ENCODE measurements at regions not wholly inside any gene's neighbourhood (a gene's known extent, or its start where the extent isn't known, plus 50 kb on each side); places are given as distances from the start of the nearest gene placed in this dataset.

DNA sequence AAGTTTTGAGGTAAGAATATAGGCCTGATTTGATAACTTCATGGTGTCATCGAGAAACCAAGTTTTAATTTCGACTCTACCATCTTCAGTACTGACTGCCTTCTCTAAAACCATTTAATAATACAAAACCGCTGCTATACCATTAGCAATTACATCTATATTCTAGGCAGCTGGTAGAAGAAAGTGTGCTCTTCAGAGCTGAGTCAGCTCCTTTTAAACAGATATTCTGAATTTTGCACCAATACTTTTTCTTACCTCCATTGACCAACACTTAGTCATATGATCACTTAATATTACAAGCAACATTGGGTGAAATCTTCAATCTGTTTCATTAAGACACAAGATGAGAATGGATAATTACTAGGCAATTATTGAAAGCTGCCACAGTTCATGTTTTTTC, 1667.8 kb downstream of the PCDH9 start:
- TF ChIP-seq POLR2A (IDR thresholded peaks at IDR 0.05; ENCODE audit: low read length), result no peak
- TF ChIP-seq GATA1 (IDR thresholded peaks at IDR 0.05; ENCODE audit: low read depth, low read length), result no peak
